Activated T-helper 1 cell treated with anti-CD3 and anti-CD28 coated beads, Interleukin-12 subunit alpha, Interleukin-12 subunit beta, Interleukin-2, Interleukin-4 antibody, amounts not matched to agents 30 ng/mL and 10 ng/mL and 1 ng/mL, durations not matched to agents 14 hours and 24 hours and 36 hours (primary cell): ENCODE measurements at regions not wholly inside any gene's neighbourhood (a gene's known extent, or its start where the extent isn't known, plus 50 kb on each side); places are given as distances from the start of the nearest gene placed in this dataset.
"Not testable (repeated sequence)": the region's sequence is repeated elsewhere in the genome, so short reads cannot be mapped to it uniquely, and the experiment has no call there.

Experiments
- DNase-seq: peaks from one replicate; pipeline ENCODE4 v3.0.0; 2021; ENCODE audit warnings: low spot score
- H3K27ac Mint-ChIP-seq: one replicate; pipeline ENCODE4 v1.8.0; 2021; ENCODE audit warnings: mild to moderate bottlenecking, mixed read lengths
- H3K27me3 Mint-ChIP-seq: one replicate; pipeline ENCODE4 v1.8.0; 2022; ENCODE audit warnings: mild to moderate bottlenecking, moderate library complexity, mixed read lengths; ENCODE audit not compliant: insufficient read depth
- H3K36me3 Mint-ChIP-seq: one replicate; pipeline ENCODE4 v1.8.0; 2021; ENCODE audit warnings: low read depth, mixed read lengths
- H3K4me1 Mint-ChIP-seq: one replicate; pipeline ENCODE4 v1.8.0; 2021; ENCODE audit warnings: low read depth, mixed read lengths
- H3K4me3 Mint-ChIP-seq: one replicate; pipeline ENCODE4 v1.8.0; 2021; ENCODE audit warnings: mild to moderate bottlenecking, moderate library complexity, mixed read lengths
- H3K9me3 Mint-ChIP-seq: one replicate; pipeline ENCODE4 v1.8.0; 2021; ENCODE audit warnings: mixed read lengths
- intact Hi-C: fragments of 100-400 bp; cut with micrococcal nuclease; formaldehyde crosslinking; loops from one replicate; pipeline ENCODE4 v1.15.1; 2024

DNA sequence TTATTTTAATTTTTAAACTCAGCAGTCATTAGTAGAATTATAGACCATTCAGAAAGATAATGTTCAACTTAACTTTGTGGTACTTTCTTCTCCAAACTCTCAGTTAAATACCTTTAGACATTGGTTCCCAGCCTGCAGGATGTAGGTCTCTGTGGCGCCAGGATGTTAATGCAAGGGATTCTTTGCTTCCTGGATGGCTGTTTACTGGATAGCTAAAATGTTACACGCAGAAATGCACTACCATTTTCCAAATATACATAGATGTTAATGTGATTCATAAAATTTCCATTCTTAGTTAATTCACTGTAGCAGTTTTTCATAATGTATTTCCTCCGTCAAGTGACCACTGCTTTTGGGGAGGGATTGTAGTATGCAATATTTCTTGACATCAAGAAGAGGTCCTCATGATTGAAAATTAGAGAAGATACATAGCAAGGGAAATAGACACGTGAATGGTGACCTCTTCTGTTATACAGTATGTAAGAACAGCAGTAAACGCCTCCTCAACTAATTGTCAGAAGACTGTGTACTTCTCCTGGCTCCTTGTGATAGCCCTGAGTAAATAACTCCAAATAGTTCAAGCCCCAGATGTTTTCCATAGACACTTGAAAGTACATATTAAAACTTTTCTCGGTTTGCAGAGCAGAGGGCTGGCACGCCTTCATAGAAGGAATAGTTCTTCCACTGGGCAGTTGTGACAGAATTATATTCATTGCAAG lies 128.8 kb downstream of the LCA5 start:
- intact Hi-C loops: no loop called here
- Mint-ChIP-seq H3K27me3 (peaks cover 2% of the 10 kb centered on the region), H3K27ac (no peak overlapping the region), H3K4me3 (no peak overlapping the region), H3K4me1 (no peaks in the 10 kb centered on the region), H3K36me3 (no peaks in the 10 kb centered on the region), H3K9me3 (no peaks in the 10 kb centered on the region)
- DNase-seq: no peak

DNA sequence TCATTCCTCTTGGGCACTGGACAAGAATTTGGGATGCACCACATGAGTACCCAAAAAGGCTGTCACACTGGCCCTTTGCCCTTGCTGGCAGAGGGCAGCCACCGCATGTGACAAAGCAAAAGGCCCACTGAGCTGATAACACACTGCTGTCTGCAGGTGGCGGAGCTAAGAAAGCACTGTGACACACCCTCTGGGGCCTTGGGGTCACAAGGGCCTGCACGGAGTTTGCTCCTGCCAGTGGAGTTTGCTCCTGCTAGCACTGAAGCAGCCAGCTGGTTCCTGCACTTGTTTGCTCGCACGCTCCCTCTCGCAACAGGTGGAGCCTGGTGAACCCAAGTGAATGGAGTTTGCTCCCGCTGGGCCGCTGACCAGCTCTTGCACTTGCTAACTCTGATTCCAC lies 132.6 kb downstream of the LCA5 start:
- intact Hi-C loops: no loop called here
- Mint-ChIP-seq H3K27me3 (no peaks in the 10 kb centered on the region), H3K4me3 (no peak overlapping the region)

DNA sequence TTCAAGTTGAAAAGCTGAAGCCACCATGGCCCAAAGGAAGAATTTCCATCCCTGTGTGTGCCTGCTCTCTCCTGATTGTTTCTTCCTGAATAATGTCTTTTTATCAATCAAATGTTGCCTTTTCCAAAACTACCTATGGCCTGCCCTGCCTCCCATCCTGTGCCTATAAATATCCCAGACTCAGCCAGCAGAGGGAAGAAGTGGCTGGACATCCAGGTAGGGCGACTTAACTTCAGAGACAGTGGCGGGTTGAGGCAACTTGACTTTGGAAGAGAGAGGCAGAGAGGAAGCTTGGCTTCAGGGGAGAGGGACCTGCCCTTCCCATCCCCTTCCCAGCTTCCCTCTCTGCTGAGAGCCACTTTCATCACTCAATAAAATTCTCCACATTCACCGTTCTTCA lies 133.0 kb downstream of the LCA5 start:
- Mint-ChIP-seq H3K4me3 (no peak overlapping the region), H3K27me3 (no peaks in the 10 kb centered on the region), H3K36me3 (no peaks in the 10 kb centered on the region), H3K4me1 (no peaks in the 10 kb centered on the region), H3K27ac (no peak overlapping the region), H3K9me3 (no peaks in the 10 kb centered on the region)
- DNase-seq: no peak
- intact Hi-C loops: no loop called here

More for the DNA sequence above, 132.6 kb downstream of the LCA5 start:
- Mint-ChIP-seq H3K9me3 (no peaks in the 10 kb centered on the region), H3K4me1 (no peaks in the 10 kb centered on the region), H3K36me3 (no peaks in the 10 kb centered on the region), H3K27ac (no peak overlapping the region)
- no peak for DNase-seq

DNA sequence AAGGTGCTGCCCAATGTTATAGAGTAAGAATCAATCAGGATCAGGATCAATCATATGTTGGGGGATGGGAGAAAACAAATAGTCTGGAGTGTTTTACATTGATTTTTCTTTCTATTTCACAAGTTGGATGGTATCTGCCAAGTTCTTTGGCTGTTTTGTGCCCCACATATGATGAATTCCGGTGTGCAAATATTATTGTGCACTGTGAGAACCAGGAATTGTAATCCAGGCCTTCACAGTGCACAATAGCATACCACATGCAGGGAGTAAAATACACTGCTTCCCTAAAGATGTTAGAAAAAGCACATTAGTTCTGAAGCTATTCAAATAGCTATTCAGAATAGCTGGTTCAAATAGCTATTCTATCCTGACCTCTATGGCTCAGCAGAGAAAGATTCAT lies 133.7 kb downstream of the LCA5 start:
- Mint-ChIP-seq H3K27ac (no peak overlapping the region), H3K4me3 (no peak overlapping the region), H3K36me3 (no peaks in the 10 kb centered on the region), H3K9me3 (peaks cover 2% of the 10 kb centered on the region), H3K27me3 (no peaks in the 10 kb centered on the region), H3K4me1 (no peaks in the 10 kb centered on the region)
- intact Hi-C loops: no loop called here
- DNase-seq: no peak

DNA sequence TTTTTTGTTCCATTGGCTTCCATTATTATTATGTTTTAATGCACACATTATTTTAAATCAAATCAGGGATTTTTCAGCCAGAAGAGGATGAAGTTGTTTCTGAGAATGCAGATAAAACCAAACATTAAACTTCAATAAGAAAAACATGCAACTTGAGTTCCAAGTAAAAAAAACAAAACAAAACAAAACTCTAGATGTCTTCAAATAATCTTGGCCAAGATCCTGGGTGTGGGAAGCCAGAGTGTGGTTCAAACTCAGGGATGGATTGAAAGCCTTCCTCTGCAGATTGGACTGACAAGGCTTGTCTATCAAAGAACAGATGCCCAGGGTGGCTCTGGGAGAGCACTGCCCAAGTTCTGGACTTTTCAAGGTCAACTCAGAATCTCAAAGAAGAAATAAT lies 134.1 kb downstream of the LCA5 start:
- H3K27me3 Mint-ChIP-seq: no peaks in the 10 kb centered on the region
- intact Hi-C loops: no loop called here
- H3K9me3 Mint-ChIP-seq: peaks cover 6% of the 10 kb centered on the region
- no peak overlapping the region for H3K4me3 Mint-ChIP-seq
- DNase-seq: no peak
- no peak overlapping the region for H3K27ac Mint-ChIP-seq
- H3K36me3 Mint-ChIP-seq: no peaks in the 10 kb centered on the region
- no peaks in the 10 kb centered on the region for H3K4me1 Mint-ChIP-seq

DNA sequence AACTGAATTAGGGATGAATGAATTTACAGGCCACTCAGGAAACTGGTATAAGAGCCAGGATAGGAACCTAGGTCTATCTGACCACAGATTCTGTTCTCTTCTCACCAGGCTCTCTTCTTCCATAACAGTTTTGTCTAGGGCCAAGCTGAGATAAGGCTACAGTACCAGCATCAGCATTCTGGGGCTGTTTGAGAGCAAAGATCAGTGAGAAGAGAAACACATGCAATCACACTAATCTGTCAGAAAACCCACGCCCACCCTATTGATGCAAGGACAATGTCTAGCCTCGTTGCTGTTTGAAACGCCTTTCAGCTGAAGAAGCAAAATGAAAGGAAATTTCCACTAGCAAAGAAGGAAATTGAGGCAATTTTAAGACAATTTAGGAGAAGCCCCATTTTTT lies 137.7 kb downstream of the LCA5 start:
- no peaks in the 10 kb centered on the region for H3K36me3 Mint-ChIP-seq
- no peaks in the 10 kb centered on the region for H3K27me3 Mint-ChIP-seq
- H3K4me3 Mint-ChIP-seq: no peak overlapping the region
- peaks cover 7% of the 10 kb centered on the region for H3K9me3 Mint-ChIP-seq
- intact Hi-C loops: no loop called here
- H3K4me1 Mint-ChIP-seq: no peaks in the 10 kb centered on the region
- DNase-seq: no peak
- no peak overlapping the region for H3K27ac Mint-ChIP-seq

DNA sequence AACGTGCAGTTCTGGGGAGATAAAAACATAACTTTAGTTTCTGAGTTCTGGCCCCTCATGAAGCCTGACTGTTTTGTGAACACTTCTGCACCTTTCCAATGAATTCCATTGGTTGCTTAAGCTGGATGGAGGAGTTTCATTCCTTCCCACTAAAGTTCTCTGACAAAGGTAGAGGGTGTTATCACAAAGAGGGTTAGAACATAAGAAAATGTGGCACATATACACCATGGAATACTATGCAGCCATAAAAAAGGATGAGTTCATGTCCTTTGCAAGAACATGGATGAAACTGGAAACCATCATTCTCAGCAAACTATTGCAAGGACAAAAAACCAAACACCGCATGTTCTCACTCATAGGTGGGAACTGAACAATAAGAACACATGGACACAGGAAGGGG lies 138.6 kb downstream of the LCA5 start:
- intact Hi-C loops, H3K36me3 Mint-ChIP-seq, H3K4me1 Mint-ChIP-seq, H3K4me3 Mint-ChIP-seq, H3K27ac Mint-ChIP-seq, H3K27me3 Mint-ChIP-seq, DNase-seq: not testable (repeated sequence)
- H3K9me3 Mint-ChIP-seq: peaks cover 13% of the 10 kb centered on the region

DNA sequence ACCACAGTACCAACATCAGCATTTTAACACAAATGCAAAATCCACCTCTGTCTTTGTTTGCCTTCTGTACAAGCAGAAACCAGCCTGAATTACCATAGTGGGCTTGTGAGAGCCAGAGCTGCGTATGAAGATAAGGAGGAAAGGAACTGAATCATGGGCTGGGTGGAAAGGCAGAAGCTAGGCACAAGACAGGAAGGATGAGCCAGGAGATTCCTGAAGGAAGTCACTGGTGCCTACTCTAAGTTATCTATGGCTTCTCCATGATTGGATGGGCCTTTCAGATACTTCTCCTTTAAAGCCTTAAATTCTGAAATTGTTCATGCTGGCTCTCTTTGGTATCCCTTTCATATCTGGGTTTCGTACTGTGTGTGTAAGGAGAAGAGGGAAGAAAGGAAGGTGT lies 140.6 kb downstream of the LCA5 start:
- Mint-ChIP-seq H3K4me3 (no peak overlapping the region), H3K27me3 (no peaks in the 10 kb centered on the region), H3K27ac (no peak overlapping the region), H3K4me1 (no peaks in the 10 kb centered on the region), H3K9me3 (peaks cover 23% of the 10 kb centered on the region), H3K36me3 (no peaks in the 10 kb centered on the region)
- no peak for DNase-seq
- intact Hi-C loops: no loop called here

DNA sequence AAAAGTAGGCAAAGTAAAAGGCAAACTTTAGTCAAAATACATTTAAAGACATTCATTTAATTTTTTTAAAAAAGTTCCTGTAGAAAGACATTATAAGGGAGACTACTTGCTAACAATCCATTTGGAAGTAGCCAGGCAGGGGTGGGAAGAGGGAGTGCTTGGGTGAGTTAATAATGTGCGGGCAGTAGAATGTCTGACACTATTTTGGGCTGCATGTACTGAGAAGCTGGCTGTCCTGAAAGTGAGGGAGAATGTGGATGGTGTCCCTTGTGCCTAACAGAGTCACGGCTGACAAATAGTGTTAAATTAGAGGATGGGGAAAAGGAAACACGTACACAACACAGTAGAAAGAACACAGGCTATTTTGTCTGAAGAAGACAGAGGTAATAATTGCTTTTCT lies 142.5 kb downstream of the LCA5 start:
- Mint-ChIP-seq H3K4me1 (no peaks in the 10 kb centered on the region), H3K4me3 (no peak overlapping the region), H3K36me3 (no peaks in the 10 kb centered on the region)

DNA sequence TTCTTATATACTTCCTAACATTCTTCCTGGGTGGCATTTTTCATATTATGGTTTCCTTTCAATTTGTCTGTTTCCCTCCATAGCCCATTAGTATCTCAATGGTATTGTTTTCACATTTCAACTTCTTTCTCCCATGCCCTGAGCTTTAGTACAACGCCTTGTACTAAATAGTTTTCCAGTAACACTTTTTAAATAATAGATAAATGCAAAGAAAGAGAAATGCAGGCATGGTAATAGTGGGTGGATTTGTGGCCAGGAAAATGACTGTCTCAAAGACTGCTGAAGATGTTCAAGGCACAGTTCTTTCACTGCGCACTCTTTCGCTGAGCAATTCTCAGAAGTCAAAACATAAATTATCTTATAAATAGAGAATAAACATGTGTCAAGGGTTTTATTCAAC lies 145.1 kb downstream of the LCA5 start:
- Mint-ChIP-seq H3K27ac (no peak overlapping the region), H3K9me3 (peaks cover 20% of the 10 kb centered on the region), H3K27me3 (no peaks in the 10 kb centered on the region), H3K4me1 (no peaks in the 10 kb centered on the region), H3K4me3 (no peak overlapping the region), H3K36me3 (no peaks in the 10 kb centered on the region)
- intact Hi-C loops: no loop called here
- DNase-seq: no peak

More for the DNA sequence above, 142.5 kb downstream of the LCA5 start:
- Mint-ChIP-seq H3K27ac (no peak overlapping the region), H3K27me3 (no peaks in the 10 kb centered on the region), H3K9me3 (peaks cover 23% of the 10 kb centered on the region)
- intact Hi-C loops: no loop called here
- no peak for DNase-seq

DNA sequence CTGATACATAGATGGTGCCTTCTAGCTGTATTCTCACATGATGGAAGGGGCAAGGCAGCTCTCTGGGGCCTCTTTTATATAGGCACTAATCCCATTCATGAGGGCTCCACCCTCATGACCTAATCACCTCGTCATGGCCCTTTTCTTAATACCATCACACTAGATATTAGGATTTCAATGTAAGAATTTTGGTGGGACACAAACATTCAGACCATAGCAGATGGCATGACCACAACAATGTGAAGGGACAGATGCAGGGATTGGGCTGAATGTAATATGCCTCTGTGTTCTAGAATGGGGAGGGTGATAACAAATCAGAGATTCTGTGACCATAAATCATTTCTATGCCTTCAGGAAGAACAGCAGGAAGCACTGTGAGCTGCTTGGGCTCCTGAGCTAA lies 145.8 kb downstream of the LCA5 start:
- Mint-ChIP-seq H3K27me3 (no peaks in the 10 kb centered on the region), H3K9me3 (peaks cover 20% of the 10 kb centered on the region), H3K27ac (no peak overlapping the region), H3K36me3 (no peaks in the 10 kb centered on the region), H3K4me1 (no peaks in the 10 kb centered on the region), H3K4me3 (no peak overlapping the region)
- DNase-seq: no peak
- intact Hi-C loops: no loop called here

DNA sequence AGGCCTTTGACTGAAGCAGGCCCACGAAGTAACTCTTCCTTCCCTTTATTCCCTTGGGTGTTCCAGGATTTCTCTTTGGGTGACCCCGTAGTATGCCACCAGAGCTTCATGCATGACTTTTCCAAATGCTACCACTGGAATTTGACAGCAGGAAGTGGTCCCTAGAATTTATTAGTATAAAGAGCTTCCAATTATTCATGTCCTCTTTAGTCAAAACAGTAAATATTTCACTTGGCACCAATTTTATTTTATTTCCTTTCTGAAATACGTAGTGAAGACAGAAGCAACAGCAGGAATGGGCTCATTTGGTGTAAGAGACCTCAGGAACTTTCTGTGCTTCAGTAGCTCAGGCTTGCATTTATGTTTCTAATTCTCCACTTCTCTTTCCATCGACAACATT lies 151.3 kb downstream of the LCA5 start:
- H3K9me3 Mint-ChIP-seq: peaks cover 4% of the 10 kb centered on the region

DNA sequence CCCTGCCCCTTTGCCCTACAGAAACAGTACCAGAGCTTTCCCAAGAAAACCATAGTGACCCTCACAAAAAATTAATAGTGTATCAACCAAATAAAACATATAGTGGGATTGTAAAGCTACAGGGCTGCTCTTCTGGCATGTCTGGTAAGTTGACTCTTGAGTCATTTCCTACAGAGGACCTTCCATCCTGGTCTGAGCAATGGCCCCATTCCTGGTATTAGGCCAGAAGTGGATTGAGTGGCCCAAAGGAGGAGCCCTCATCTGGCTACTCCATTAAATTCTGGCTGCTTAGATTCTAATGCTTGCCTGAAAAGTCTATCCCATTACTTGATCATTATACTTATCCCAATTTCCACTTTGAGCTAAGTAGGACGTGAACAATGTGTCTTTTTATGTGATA lies 150.9 kb upstream of the HMGN3 start:
- no peak for DNase-seq
- intact Hi-C loops: no loop called here
- Mint-ChIP-seq H3K27me3 (no peaks in the 10 kb centered on the region), H3K9me3 (peaks cover 4% of the 10 kb centered on the region), H3K27ac (no peak overlapping the region), H3K36me3 (no peaks in the 10 kb centered on the region), H3K4me1 (no peaks in the 10 kb centered on the region), H3K4me3 (no peak overlapping the region)

More for the DNA sequence above, 151.3 kb downstream of the LCA5 start:
- Mint-ChIP-seq H3K4me3 (no peak overlapping the region), H3K4me1 (no peaks in the 10 kb centered on the region), H3K36me3 (no peaks in the 10 kb centered on the region), H3K27ac (no peak overlapping the region), H3K27me3 (no peaks in the 10 kb centered on the region)
- DNase-seq: no peak
- intact Hi-C loops: no loop called here

DNA sequence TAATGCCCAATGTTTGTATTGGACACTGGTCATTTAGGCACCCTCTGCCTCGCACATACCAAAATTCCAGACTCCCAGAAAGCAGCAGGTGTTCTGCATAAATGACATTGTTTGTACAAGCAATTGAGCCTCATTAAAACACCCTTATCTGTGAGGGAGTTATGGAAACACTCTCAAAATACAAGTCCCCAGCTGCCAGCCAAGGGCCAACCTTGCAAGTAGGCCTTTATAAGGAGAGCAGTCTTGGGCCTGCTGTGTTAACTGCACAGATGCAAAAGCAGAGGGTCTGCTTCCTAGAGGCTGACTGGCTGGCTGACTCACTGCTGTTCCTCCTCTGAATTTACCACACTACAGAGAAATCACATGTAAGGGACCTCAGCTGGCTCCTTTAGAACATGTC lies 150.4 kb upstream of the HMGN3 start:
- DNase-seq: no peak
- Mint-ChIP-seq H3K27ac (no peak overlapping the region), H3K4me1 (no peaks in the 10 kb centered on the region), H3K4me3 (no peak overlapping the region), H3K36me3 (no peaks in the 10 kb centered on the region), H3K27me3 (no peaks in the 10 kb centered on the region), H3K9me3 (peaks cover 4% of the 10 kb centered on the region)
- intact Hi-C loops: no loop called here
